Hippocampal formation (tissue), 2 donors: ENCODE measurements at regions not wholly inside any gene's neighbourhood (a gene's known extent, or its start where the extent isn't known, plus 50 kb on each side); places are given as distances from the start of the nearest gene placed in this dataset.
"Not testable (repeated sequence)": the region's sequence is repeated elsewhere in the genome, so short reads cannot be mapped to it uniquely, and the experiment has no call there.

Source experiments
- DNase-seq, 2 donors: peaks; one replicate each; lab custom pipeline; 2025; lab: John Stamatoyannopoulos, UW

- peak in 1 of 2 donors; percentile 15 for DNase-seq
These were observed 143.4 kb upstream of the ERRFI1 start for GRCh38 chr1:8169364-8170058.

GRCh38 chr1:8167936-8168335, 141.8 kb upstream of the ERRFI1 start:
- no peak for DNase-seq

- DNase-seq = no peak
These were observed 140.3 kb upstream of the ERRFI1 start for GRCh38 chr1:8166406-8166805.

- DNase-seq = no peak
These were observed 139.7 kb upstream of the ERRFI1 start for GRCh38 chr1:8165595-8166360.

GRCh38 chr1:8164670-8165069, 138.6 kb upstream of the ERRFI1 start:
- DNase-seq = no peak

- DNase-seq = no peak
These were observed 136.9 kb upstream of the ERRFI1 start for GRCh38 chr1:8163039-8163438.

GRCh38 chr1:8162168-8162567, 136.1 kb upstream of the ERRFI1 start:
- no peak for DNase-seq

- no peak for DNase-seq
These were observed 135.5 kb upstream of the ERRFI1 start for GRCh38 chr1:8161546-8162105.

GRCh38 chr1:8159470-8160024, 133.4 kb upstream of the ERRFI1 start:
- DNase-seq = no peak

- no peak for DNase-seq
These were observed 132.9 kb upstream of the ERRFI1 start for GRCh38 chr1:8158995-8159394.

GRCh38 chr1:8157765-8158164, 131.7 kb upstream of the ERRFI1 start:
- DNase-seq = no peak

- DNase-seq = no peak
These were observed 129.5 kb upstream of the ERRFI1 start for GRCh38 chr1:8155528-8156186.

GRCh38 chr1:8154621-8155052, 128.5 kb upstream of the ERRFI1 start:
- DNase-seq = no peak

- no peak for DNase-seq
These were observed 127.9 kb upstream of the ERRFI1 start for GRCh38 chr1:8153961-8154360.

- DNase-seq = no peak
These were observed 126.9 kb upstream of the ERRFI1 start for GRCh38 chr1:8152731-8153702.

- DNase-seq = no peak
These were observed 125.5 kb upstream of the ERRFI1 start for GRCh38 chr1:8151647-8152046.

- DNase-seq = not testable (repeated sequence)
These were observed 123.6 kb upstream of the ERRFI1 start for GRCh38 chr1:8149756-8150155.

GRCh38 chr1:8147956-8148355, 121.8 kb upstream of the ERRFI1 start:
- DNase-seq = no peak

GRCh38 chr1:8146257-8146855, 120.2 kb upstream of the ERRFI1 start:
- DNase-seq = no peak

GRCh38 chr1:8145545-8146202, 119.6 kb upstream of the ERRFI1 start:
- no peak for DNase-seq
